ENCODE measurements at regions not wholly inside any gene's neighbourhood (a gene's known extent, or its start where the extent isn't known, plus 50 kb on each side); places are given as distances from the start of the nearest gene placed in this dataset.

DNA sequence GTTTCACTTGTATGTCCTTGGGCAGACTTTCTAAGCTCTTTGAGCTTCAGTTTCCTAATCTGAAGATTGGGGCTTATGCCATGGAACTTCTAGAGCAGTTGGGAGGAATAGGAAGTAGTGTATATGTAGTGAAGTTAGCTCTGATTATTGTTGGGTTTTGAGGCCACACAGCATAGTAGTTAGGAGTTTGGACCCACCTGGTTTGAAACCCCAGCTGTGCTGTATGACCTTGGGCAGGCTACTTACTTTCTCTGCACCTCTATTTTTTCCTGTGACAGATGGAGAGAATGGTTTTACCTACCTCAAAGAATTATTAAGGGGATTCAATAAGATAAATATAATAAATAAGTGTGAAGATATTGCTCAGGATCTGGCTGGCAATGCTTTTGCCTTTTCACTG lies 61.4 kb upstream of the ADRB1 start:
- TF ChIP-seq, protein P1, sequence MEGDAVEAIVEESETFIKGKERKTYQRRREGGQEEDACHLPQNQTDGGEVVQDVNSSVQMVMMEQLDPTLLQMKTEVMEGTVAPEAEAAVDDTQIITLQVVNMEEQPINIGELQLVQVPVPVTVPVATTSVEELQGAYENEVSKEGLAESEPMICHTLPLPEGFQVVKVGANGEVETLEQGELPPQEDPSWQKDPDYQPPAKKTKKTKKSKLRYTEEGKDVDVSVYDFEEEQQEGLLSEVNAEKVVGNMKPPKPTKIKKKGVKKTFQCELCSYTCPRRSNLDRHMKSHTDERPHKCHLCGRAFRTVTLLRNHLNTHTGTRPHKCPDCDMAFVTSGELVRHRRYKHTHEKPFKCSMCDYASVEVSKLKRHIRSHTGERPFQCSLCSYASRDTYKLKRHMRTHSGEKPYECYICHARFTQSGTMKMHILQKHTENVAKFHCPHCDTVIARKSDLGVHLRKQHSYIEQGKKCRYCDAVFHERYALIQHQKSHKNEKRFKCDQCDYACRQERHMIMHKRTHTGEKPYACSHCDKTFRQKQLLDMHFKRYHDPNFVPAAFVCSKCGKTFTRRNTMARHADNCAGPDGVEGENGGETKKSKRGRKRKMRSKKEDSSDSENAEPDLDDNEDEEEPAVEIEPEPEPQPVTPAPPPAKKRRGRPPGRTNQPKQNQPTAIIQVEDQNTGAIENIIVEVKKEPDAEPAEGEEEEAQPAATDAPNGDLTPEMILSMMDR (conservative IDR thresholded peaks at IDR 0.05; ENCODE audit: low read depth, low read length) = no peak
- no peak for DNase-seq (ENCODE audit: low read depth)
- no peak overlapping the region for H3K4me3 ChIP-seq (ENCODE audit: low read depth, low read length)

DNA sequence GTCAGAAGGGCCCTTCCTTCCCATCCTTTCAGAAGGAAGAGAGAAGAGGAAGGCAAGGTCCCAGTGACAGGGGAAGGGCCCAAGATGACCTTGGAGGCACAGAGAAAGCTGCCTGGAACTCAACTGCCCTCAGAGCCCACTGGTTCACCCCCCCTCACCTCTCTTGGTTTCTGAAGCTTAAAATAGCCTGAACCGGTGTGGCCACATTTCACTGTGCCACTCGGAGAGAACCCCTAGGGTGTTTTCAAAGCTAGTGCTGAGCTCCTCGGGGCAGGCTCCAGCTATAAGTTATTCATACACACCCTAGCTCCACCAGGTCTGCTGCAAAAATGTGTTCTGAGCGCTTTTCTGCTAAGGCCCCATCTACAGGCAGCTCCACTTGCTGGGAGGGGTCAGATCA lies 60.9 kb upstream of the ADRB1 start:
- TF ChIP-seq, protein P1 (conservative IDR thresholded peaks at IDR 0.05; ENCODE audit: low read depth, low read length) = no peak
- no peak for DNase-seq (ENCODE audit: low read depth)
- H3K4me3 ChIP-seq (ENCODE audit: low read depth, low read length) = no peak overlapping the region

DNA sequence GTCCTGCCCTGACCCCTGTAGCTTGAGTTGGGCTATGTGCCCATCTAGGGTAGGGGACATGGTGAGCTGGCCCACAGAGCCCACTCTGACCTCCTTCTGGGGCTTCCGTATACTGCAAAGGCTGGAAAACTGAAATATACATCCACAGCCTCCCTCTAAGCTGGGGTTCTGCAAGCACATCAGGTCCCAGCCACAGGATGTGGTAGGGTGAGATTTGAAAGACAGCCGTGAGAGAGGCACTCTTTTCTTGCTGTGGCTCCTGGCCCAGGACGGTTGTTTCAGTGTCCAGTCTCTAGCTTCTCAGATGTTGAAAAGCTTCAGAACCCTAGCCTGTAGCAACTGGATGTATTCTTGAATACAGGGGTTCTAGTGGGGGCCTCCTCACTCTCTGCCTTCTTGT lies 60.1 kb upstream of the ADRB1 start:
- TF ChIP-seq, protein P1 (conservative IDR thresholded peaks at IDR 0.05; ENCODE audit: low read depth, low read length) = no peak
- DNase-seq (ENCODE audit: low read depth) = no peak

DNA sequence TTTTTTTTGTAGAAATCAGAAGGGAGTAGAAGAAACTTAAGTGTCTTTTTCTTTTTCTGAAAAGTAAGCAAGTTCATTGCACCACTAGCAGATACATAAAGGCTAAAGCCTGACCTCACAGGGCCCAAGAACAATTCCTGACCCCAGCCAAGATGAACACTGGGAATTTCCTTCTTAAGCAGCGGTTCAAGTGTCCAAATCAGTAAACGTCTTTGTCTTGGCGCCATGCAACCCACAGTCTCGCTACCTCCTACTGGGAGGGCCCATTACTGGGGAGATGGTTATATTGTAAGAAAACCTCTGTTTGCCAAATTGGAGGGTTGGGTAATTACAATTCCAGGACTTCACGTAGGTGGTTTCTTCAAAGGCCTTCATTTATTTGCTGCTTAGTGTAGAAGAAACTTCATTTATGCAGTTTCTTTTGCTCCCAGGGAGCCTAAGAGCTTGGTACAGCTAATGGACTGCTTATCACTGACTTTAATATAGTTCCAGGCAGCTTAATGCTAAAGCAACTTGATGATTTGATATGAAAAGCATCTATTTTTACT lies 58.3 kb upstream of the ADRB1 start:
- DNase-seq (ENCODE audit: low read depth) = no peak
- H3K4me3 ChIP-seq (ENCODE audit: low read depth, low read length) = no peak overlapping the region
- TF ChIP-seq, protein P1 (conservative IDR thresholded peaks at IDR 0.05; ENCODE audit: low read depth, low read length) = no peak

More for the DNA sequence above, 60.1 kb upstream of the ADRB1 start:
- H3K4me3 ChIP-seq (ENCODE audit: low read depth, low read length) = no peak overlapping the region

DNA sequence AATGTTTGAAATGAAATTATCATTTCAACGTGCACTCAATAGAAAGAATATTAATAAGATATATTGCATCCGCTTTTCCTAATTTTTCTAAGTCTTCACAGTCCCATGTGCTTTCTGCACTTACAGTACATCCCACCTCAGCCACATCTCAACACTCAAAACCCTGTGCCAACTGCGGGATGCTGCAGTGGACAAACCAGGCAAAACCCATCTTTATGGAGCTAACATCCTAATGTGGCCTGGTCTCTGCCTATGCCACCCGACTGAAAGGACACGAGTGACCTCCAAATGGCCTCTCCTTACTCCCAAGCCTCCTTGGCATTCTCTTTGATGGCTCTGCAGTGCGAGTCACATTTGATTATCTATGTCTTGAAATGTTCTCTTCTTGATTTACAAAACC lies 57.4 kb upstream of the ADRB1 start:
- TF ChIP-seq, protein P1 (conservative IDR thresholded peaks at IDR 0.05; ENCODE audit: low read depth, low read length) = no peak
- no peak for DNase-seq (ENCODE audit: low read depth)
- H3K4me3 ChIP-seq (ENCODE audit: low read depth, low read length) = no peak overlapping the region

DNA sequence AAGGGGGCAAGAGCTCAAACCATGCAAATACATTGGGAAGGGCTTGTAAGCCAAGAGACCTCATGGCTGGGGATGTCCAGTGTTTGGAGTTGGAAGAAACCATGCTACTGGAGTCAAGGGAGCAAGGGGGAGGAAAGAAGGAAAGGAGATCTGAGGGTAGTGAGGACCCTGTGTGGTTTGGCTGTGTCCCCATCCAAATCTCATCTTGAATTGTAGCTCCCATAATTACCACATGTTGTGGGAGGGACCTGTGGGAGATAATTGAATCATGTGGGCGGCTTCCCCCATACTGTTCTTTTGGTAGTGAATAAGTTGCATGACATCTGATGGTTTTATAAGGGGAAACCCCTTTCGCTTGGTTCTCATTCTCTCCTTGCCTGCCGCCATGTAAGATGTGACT lies 56.5 kb upstream of the ADRB1 start:
- no peak overlapping the region for H3K4me3 ChIP-seq (ENCODE audit: low read depth, low read length)
- no peak for DNase-seq (ENCODE audit: low read depth)
- TF ChIP-seq, protein P1 (conservative IDR thresholded peaks at IDR 0.05; ENCODE audit: low read depth, low read length) = no peak

DNA sequence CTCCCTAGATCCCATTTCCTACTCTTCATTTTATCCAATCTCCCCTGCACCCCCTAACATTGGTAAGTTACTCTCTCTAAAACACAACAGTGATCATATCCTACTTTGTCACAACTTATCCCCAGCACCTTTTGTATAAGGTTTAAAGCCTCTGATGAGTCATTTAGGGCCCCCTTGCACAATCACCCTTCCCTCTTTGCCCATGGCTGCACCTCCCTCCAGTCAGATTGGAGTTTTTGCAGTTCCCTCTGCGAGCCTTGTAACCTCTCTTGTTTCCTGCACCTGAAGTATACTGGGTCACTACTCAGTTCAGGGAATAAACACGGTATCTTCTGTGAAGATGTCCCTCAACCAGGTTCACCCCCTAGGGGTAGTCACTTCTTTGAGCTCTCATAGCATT lies 55.9 kb upstream of the ADRB1 start:
- no peak for DNase-seq (ENCODE audit: low read depth)
- TF ChIP-seq, protein P1 (conservative IDR thresholded peaks at IDR 0.05; ENCODE audit: low read depth, low read length) = no peak
- H3K4me3 ChIP-seq (ENCODE audit: low read depth, low read length) = no peak overlapping the region

All from epithelial cell of proximal tubule (primary cell).